ENCODE measurements at regions not wholly inside any gene's neighbourhood (a gene's known extent, or its start where the extent isn't known, plus 50 kb on each side); places are given as distances from the start of the nearest gene placed in this dataset.

DNA sequence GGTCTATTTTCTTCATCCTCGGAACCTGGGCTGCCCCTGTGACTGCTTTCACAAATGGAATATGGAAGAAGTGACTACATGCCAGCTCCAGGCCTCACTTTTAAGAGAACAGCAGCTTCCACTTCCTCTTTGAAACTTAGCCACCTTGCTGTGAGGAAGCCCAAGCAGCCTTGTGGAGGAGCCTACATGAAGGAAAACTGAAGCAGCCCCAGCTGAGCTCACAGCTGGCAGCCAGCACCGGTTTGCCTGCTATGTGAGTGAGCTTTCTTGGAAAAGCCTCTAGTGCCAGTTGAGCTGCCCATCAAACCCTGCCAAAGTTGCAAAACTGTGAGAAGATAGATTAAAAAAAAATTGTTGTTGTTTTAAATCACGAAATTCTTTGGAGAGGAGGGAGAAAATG is 498.0 kb upstream of the PROK2 start:
- H3K36me3 ChIP-seq: no peaks in the 10 kb centered on the region
- Mint-ChIP-seq H3K4me1 (peaks cover 7% of the 10 kb centered on the region), H3K27ac (no peak overlapping the region), H3K9me3 (peaks cover 2% of the 10 kb centered on the region), H3K4me3 (no peak overlapping the region), H3K36me3 (no peaks in the 10 kb centered on the region), H3K27me3 (ENCODE audit: insufficient read depth, low read depth) (peaks cover 15% of the 10 kb centered on the region)
- TF ChIP-seq, protein P1, sequence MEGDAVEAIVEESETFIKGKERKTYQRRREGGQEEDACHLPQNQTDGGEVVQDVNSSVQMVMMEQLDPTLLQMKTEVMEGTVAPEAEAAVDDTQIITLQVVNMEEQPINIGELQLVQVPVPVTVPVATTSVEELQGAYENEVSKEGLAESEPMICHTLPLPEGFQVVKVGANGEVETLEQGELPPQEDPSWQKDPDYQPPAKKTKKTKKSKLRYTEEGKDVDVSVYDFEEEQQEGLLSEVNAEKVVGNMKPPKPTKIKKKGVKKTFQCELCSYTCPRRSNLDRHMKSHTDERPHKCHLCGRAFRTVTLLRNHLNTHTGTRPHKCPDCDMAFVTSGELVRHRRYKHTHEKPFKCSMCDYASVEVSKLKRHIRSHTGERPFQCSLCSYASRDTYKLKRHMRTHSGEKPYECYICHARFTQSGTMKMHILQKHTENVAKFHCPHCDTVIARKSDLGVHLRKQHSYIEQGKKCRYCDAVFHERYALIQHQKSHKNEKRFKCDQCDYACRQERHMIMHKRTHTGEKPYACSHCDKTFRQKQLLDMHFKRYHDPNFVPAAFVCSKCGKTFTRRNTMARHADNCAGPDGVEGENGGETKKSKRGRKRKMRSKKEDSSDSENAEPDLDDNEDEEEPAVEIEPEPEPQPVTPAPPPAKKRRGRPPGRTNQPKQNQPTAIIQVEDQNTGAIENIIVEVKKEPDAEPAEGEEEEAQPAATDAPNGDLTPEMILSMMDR (IDR thresholded peaks at IDR 0.05): no peak
- TF ChIP-seq EZH2 (IDR thresholded peaks at IDR 0.05) (no peak), EZH2phosphoT487 (IDR thresholded peaks at IDR 0.05) (no peak)
- no peaks in the 10 kb centered on the region for H3K27me3 ChIP-seq
- H3K4me1 ChIP-seq: no peaks in the 10 kb centered on the region
- H3K4me2 ChIP-seq: no peak overlapping the region
- no peak overlapping the region for H3K4me3 ChIP-seq
- no peak overlapping the region for H3K27ac ChIP-seq
- no peak overlapping the region for H2AFZ ChIP-seq (replicated peaks)
- H3K79me2 ChIP-seq (ENCODE audit: low read depth): no peaks in the 10 kb centered on the region
- H3F3A ChIP-seq (ENCODE audit: low read depth): no peaks in the 10 kb centered on the region
- H3K9ac ChIP-seq: no peak overlapping the region
- H3K9me3 ChIP-seq (ENCODE audit: low read depth): no peaks in the 10 kb centered on the region
- H4K20me1 ChIP-seq (ENCODE audit: low read depth): no peaks in the 10 kb centered on the region
- no peak for DNase-seq (ENCODE audit: low spot score)

DNA sequence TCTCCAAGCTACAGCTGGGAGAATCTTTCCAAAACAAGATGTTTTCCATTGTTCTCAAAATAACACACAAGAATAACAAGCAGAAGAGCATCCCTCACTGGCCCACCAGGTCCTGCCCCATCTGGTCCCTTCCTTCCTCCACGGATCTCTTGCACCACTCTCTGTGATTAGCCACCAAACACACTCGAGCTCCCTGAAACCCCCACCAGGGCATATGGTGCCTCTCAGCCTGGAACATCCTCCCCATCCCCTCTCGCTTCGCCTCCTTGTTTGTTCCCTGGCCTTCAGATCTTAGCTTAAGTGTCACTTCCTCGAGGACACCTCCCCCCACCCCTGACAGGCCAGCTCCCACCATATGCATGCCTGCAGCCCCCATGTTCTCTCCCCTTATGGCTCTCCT is 496.6 kb upstream of the PROK2 start:
- H3K27ac Mint-ChIP-seq: peak overlapping the region; percentile 53
- Histone ChIP-seq H3K79me2 (ENCODE audit: low read depth) (no peaks in the 10 kb centered on the region), H3K4me3 (no peak overlapping the region), H3K27me3 (no peaks in the 10 kb centered on the region), H2AFZ (replicated peaks) (no peak overlapping the region), H3F3A (ENCODE audit: low read depth) (no peaks in the 10 kb centered on the region), H3K36me3 (no peaks in the 10 kb centered on the region), H3K4me1 (no peaks in the 10 kb centered on the region), H3K9ac (no peak overlapping the region), H3K4me2 (no peak overlapping the region), H3K27ac (no peak overlapping the region), H4K20me1 (ENCODE audit: low read depth) (no peaks in the 10 kb centered on the region), H3K9me3 (ENCODE audit: low read depth) (no peaks in the 10 kb centered on the region)
- peaks cover 15% of the 10 kb centered on the region for H3K27me3 Mint-ChIP-seq (ENCODE audit: insufficient read depth, low read depth)
- H3K4me3 Mint-ChIP-seq: no peak overlapping the region
- H3K36me3 Mint-ChIP-seq: no peaks in the 10 kb centered on the region
- peaks cover 2% of the 10 kb centered on the region for H3K9me3 Mint-ChIP-seq
- TF ChIP-seq EZH2 (IDR thresholded peaks at IDR 0.05) (no peak), EZH2phosphoT487 (IDR thresholded peaks at IDR 0.05) (no peak)
- TF ChIP-seq, protein P1 (IDR thresholded peaks at IDR 0.05): no peak
- peaks cover 7% of the 10 kb centered on the region for H3K4me1 Mint-ChIP-seq
- DNase-seq (ENCODE audit: low spot score): no peak

GRCh38 chr3:72280876-72281275 is 495.9 kb upstream of the PROK2 start:
- Histone ChIP-seq H3K4me3 (no peak overlapping the region), H3K4me2 (no peak overlapping the region), H3K9ac (no peak overlapping the region), H4K20me1 (ENCODE audit: low read depth) (no peaks in the 10 kb centered on the region), H3K27ac (no peak overlapping the region), H2AFZ (replicated peaks) (no peak overlapping the region), H3K27me3 (no peaks in the 10 kb centered on the region), H3K79me2 (ENCODE audit: low read depth) (no peaks in the 10 kb centered on the region), H3F3A (ENCODE audit: low read depth) (no peaks in the 10 kb centered on the region), H3K36me3 (no peaks in the 10 kb centered on the region), H3K9me3 (ENCODE audit: low read depth) (no peaks in the 10 kb centered on the region), H3K4me1 (no peaks in the 10 kb centered on the region)
- Mint-ChIP-seq H3K4me1 (peaks cover 7% of the 10 kb centered on the region), H3K27me3 (ENCODE audit: insufficient read depth, low read depth) (peaks cover 11% of the 10 kb centered on the region), H3K4me3 (no peak overlapping the region), H3K9me3 (peaks cover 2% of the 10 kb centered on the region), H3K27ac (no peak overlapping the region), H3K36me3 (no peaks in the 10 kb centered on the region)
- TF ChIP-seq EZH2 (IDR thresholded peaks at IDR 0.05) (no peak), EZH2phosphoT487 (IDR thresholded peaks at IDR 0.05) (no peak)
- TF ChIP-seq, protein P1 (IDR thresholded peaks at IDR 0.05): no peak
- DNase-seq (ENCODE audit: low spot score): no peak
